SK-N-SH (cell line): ENCODE measurements at regions not wholly inside any gene's neighbourhood (a gene's known extent, or its start where the extent isn't known, plus 50 kb on each side); places are given as distances from the start of the nearest gene placed in this dataset.

Source experiments
- CTCF ChIA-PET: fragments of 300-600, 350-600 bp; formaldehyde crosslinking; extraction: SDS; loops from one replicate; lab custom pipeline; 2021; lab: Yijun Ruan, JAX
- POLR2A ChIA-PET: fragments of 350-600 bp; sonication (Branson Sonifier 250); formaldehyde crosslinking; extraction: SDS; loops from one replicate; lab custom pipeline; 2020; ENCODE audit warnings: antibody characterized with exemption, inconsistent platforms; lab: Yijun Ruan, JAX
- DNase-seq: peaks from one replicate; pipeline ENCODE4 v3.0.0; 2012
- H2AFZ ChIP-seq: fragments of 200-600 bp; sonication (generic); 2 replicates; pipeline ENCODE4 v1.8.1; 2016; ENCODE audit warnings: antibody characterized with exemption, mild to moderate bottlenecking, low read depth
- H3F3A ChIP-seq: fragments of 200-600 bp; sonication (generic); replicated peaks from 2 replicates; pipeline ENCODE3; 2016; ENCODE audit warnings: antibody characterized with exemption, mild to moderate bottlenecking; ENCODE audit not compliant: insufficient read depth
- H3K27ac ChIP-seq, 2 experiments: fragments of 200-500 bp in 1 of 2; fragments of 200-600 bp in 1 of 2; sonication (Bioruptor generic) in 1 of 2; sonication (generic), shearing (Covaris generic) in 1 of 2; 2 replicates each; pipeline versions ENCODE4 v1.5.1 to v1.6.1; 2014 to 2016; ENCODE audit warnings: low read depth in 2 of 2, inconsistent platforms in 1 of 2, low read length in 1 of 2, mild to moderate bottlenecking in 1 of 2, mixed read lengths in 1 of 2
- H3K27me3 ChIP-seq: fragments of 200-600 bp; sonication (generic), shearing (Covaris generic); 2 replicates; pipeline ENCODE4 v1.6.1; 2016; ENCODE audit warnings: mixed run types; ENCODE audit not compliant: insufficient read depth
- H3K36me3 ChIP-seq, 2 experiments: fragments of 200-500 bp in 1 of 2; fragments of 200-600 bp in 1 of 2; sonication (Bioruptor generic) in 1 of 2; sonication (generic) in 1 of 2; replicated peaks in 1 of 2; 2 replicates each; pipeline versions ENCODE3 to v1.5.1; 2014 to 2016; ENCODE audit warnings: low read length in 1 of 2, mild to moderate bottlenecking in 1 of 2; ENCODE audit not compliant: insufficient read depth in 2 of 2, control insufficient read depth in 1 of 2
- H3K4me1 ChIP-seq, 2 experiments: fragments of 200-500 bp in 1 of 2; fragments of 200-600 bp in 1 of 2; sonication (Bioruptor generic) in 1 of 2; sonication (generic), shearing (Covaris generic) in 1 of 2; 2 replicates each; pipeline versions ENCODE4 v1.5.1 to v1.6.1; 2014 to 2016; ENCODE audit warnings: low read depth in 1 of 2, low read length in 1 of 2, mixed run types in 1 of 2; ENCODE audit not compliant: insufficient read depth in 2 of 2, control insufficient read depth in 1 of 2
- H3K4me2 ChIP-seq: fragments of 200-600 bp; sonication (generic), shearing (Covaris generic); 2 replicates; pipeline ENCODE4 v1.6.1; 2017; ENCODE audit warnings: mixed run types
- H3K4me3 ChIP-seq, 2 experiments: fragments of 200-500 bp in 1 of 2; fragments of 200-600 bp in 1 of 2; sonication (Bioruptor generic) in 1 of 2; sonication (generic), shearing (Covaris generic) in 1 of 2; 2 replicates each; pipeline versions ENCODE4 v1.5.1 to v1.8.1; 2014 to 2016; ENCODE audit warnings: low read depth in 2 of 2, inconsistent platforms in 1 of 2, low read length in 1 of 2, mild to moderate bottlenecking in 1 of 2, mixed read lengths in 1 of 2, moderate library complexity in 1 of 2
- H3K79me2 ChIP-seq: fragments of 200-600 bp; sonication (generic); 2 replicates; pipeline ENCODE4 v1.8.1; 2017; ENCODE audit warnings: mild to moderate bottlenecking; ENCODE audit not compliant: insufficient read depth
- H3K9ac ChIP-seq: fragments of 200-600 bp; sonication (generic); 2 replicates; pipeline ENCODE4 v1.6.1; 2017; ENCODE audit warnings: mixed run types
- H3K9me2 ChIP-seq: fragments of 200-600 bp; sonication (generic); 2 replicates; pipeline ENCODE4 v1.6.1; 2017; ENCODE audit warnings: mixed run types
- H3K9me3 ChIP-seq: fragments of 200-600 bp; sonication (generic); 2 replicates; pipeline ENCODE4 v1.6.1; 2017; ENCODE audit warnings: mixed run types, mild to moderate bottlenecking, moderate library complexity
- H4K20me1 ChIP-seq: fragments of 200-600 bp; sonication (generic); 2 replicates; pipeline ENCODE4 v1.6.1; 2017; ENCODE audit warnings: mild to moderate bottlenecking, mixed run types; ENCODE audit not compliant: insufficient read depth
- CHD2 ChIP-seq: fragments of 150-350 bp; IDR thresholded peaks from 2 replicates; pipeline ENCODE4 v1.6.1; 2018; ENCODE audit warnings: low read length; ENCODE audit not compliant: partially characterized antibody
- EP300 ChIP-seq, 2 experiments: IDR thresholded peaks; 2 replicates each; pipeline versions ENCODE4 v1.4.0 to v1.6.1; 2012; ENCODE audit warnings: borderline replicate concordance in 1 of 2, low read depth in 1 of 2, low read length in 1 of 2
- EZH2phosphoT487 ChIP-seq: fragments of 200-600 bp; sonication (generic); IDR thresholded peaks from 2 replicates; pipeline ENCODE4 v1.6.1; 2017; ENCODE audit warnings: low read depth, mixed run types, mild to moderate bottlenecking, antibody characterized with exemption, moderate library complexity, borderline replicate concordance
- FOSL2 ChIP-seq: IDR thresholded peaks from 2 replicates; pipeline ENCODE4 v1.4.0; 2012; ENCODE audit warnings: low read depth, mild to moderate bottlenecking, moderate library complexity, borderline replicate concordance
- FOXM1 ChIP-seq: IDR thresholded peaks from 2 replicates; pipeline ENCODE4 v1.4.0; 2012; ENCODE audit warnings: low read depth, mild to moderate bottlenecking
- GATA2 ChIP-seq: sonication (generic); formaldehyde crosslinking; IDR thresholded peaks from 2 replicates; pipeline ENCODE4 v1.5.0; 2020; ENCODE audit warnings: mild to moderate bottlenecking, missing genetic modification reagents
- JUND ChIP-seq: IDR thresholded peaks from 2 replicates; pipeline ENCODE4 v1.4.0; 2012
- MEF2A ChIP-seq: IDR thresholded peaks from 2 replicates; pipeline ENCODE4 v1.4.0; 2012; ENCODE audit warnings: low read depth, borderline replicate concordance
- NFIC ChIP-seq: IDR thresholded peaks from 2 replicates; pipeline ENCODE4 v1.4.0; 2012; ENCODE audit warnings: borderline replicate concordance
- NRF1 ChIP-seq: IDR thresholded peaks from 2 replicates; pipeline ENCODE4 v1.6.1; 2012; ENCODE audit warnings: low read depth, mild to moderate bottlenecking, low read length
- PBX3 ChIP-seq: IDR thresholded peaks from 2 replicates; pipeline ENCODE4; 2012
- POLR2AphosphoS5 ChIP-seq: IDR thresholded peaks from 2 replicates; pipeline ENCODE4 v1.6.1; 2012; ENCODE audit warnings: low read depth, low read length
- RXRA ChIP-seq: IDR thresholded peaks from 2 replicates; pipeline ENCODE4 v1.4.0; 2012; ENCODE audit warnings: low read depth, mild to moderate bottlenecking, borderline replicate concordance
- TCF12 ChIP-seq: IDR thresholded peaks from 2 replicates; pipeline ENCODE4 v1.4.0; 2012
- TEAD4 ChIP-seq: IDR thresholded peaks from 2 replicates; pipeline ENCODE4 v1.4.0; 2012; ENCODE audit warnings: mild to moderate bottlenecking, borderline replicate concordance; ENCODE audit not compliant: insufficient read depth
- YY1 ChIP-seq: IDR thresholded peaks from 2 replicates; pipeline ENCODE4 v1.4.0; 2012; ENCODE audit warnings: low read depth, mild to moderate bottlenecking
- WGBS: methylation state at CpG from one replicate; pipeline ENCODE4 v1.1.6; 2017; ENCODE audit warnings: low lambda C conversion rate; 5-methylcytosine and 5-hydroxymethylcytosine counted together
- TF ChIP-seq, protein P1 (sequence below): IDR thresholded peaks from 2 replicates; pipeline ENCODE4 v1.4.0; 2012; ENCODE audit warnings: low read depth, borderline replicate concordance
- TF ChIP-seq, protein P2 (sequence below): IDR thresholded peaks from 2 replicates; pipeline ENCODE4 v1.4.0; 2012; ENCODE audit warnings: low read depth
- TF ChIP-seq, protein P3 (sequence below): IDR thresholded peaks from 2 replicates; pipeline ENCODE4 v1.4.0; 2012; ENCODE audit warnings: low read depth, borderline replicate concordance

DNA sequence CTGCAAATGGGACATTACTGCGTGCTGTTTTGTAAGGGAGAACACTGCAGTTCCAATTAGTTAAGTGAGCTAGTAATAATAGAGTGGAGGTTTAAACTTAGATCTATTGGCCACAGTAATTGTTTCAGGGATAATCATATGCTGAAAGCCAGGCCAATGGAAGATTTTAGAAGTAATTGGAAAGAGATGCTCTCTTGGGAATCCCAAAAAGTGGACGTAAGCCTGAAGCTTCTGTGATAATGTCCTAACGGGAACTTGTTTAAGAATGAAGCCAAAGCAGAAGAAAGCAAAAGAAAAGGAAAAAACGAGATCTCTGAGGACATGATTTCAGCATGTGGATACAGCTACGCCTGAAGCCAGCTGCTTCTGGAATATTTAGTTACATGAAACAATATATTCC, 594.6 kb downstream of the SLC4A3 start:
- WGBS, result 70% methylated on average over 5 of the region's 5 CpGs
- TF ChIP-seq PBX3 (no peak), EZH2phosphoT487 (no peak), NRF1 (no peak)
- no peaks in the 10 kb centered on the region for H3K79me2 ChIP-seq
- no peak for DNase-seq
- peaks cover 0 to 23% of the 10 kb centered on the region in 2 experiments; a peak in 3 of 4 replicates for H3K4me1 ChIP-seq
- no peak overlapping the region for H3K27ac ChIP-seq
- peaks cover 11% of the 10 kb centered on the region for H3F3A ChIP-seq
- no peak overlapping the region for H3K4me3 ChIP-seq
- ChIA-PET POLR2A (no interaction called here), CTCF (no interaction called here)
- no peak overlapping the region for H2AFZ ChIP-seq
- H3K36me3 ChIP-seq, result no peaks in the 10 kb centered on the region
- no peak overlapping the region for H3K4me2 ChIP-seq
- H3K9ac ChIP-seq, result no peak overlapping the region
- H3K9me2 ChIP-seq, result no peaks in the 10 kb centered on the region
- no peaks in the 10 kb centered on the region for H3K9me3 ChIP-seq
- H4K20me1 ChIP-seq, result no peaks in the 10 kb centered on the region
- no peaks in the 10 kb centered on the region for H3K27me3 ChIP-seq

DNA sequence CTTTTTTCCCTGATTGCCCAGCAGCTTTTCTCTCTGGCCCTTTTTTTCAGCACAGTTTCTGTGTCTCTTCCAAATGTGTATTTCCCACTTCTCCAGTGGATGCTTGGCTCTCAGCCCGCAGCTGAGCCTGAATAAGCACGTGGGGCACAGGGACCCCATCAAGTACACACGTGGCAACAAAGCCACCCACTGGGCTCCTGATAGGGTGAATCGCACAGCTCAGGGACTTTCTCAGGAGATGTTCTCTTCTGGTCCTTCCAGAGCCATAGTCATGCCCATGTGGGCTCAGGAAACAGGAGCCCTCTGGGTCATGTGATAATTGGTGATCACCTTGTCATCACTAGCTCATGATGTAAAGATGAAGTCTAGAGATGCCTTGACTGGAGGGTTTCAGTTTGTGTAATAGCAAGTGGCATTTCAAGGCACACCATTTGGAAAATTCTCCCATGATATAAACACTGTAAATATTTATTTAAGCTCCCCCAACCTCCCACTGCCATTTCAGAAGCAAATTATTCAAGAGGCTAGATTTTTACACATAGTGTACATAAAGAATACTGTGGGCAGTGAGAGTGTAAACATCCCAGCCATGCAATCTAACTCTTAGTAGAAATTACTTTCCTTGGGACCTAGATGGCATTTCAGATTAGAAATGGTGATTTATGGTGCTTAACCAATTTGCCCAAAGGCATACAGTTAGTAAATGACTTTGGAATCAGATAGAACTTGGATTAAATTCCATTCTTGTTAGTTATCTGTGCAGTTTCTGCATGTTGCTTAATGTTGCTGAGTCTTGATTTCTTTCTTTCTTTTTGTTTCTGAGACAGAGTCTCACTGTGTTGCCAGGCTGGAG, 597.5 kb downstream of the SLC4A3 start:
- DNase-seq, result no peak
- H3F3A ChIP-seq, result peaks cover 22% of the 10 kb centered on the region
- peak; percentile 34; the same call in 1 of the 2 replicates for TF ChIP-seq YY1
- TF ChIP-seq NFIC, result peak; percentile 79
- TF ChIP-seq JUND, result peak; percentile 94
- TF ChIP-seq, protein P1, sequence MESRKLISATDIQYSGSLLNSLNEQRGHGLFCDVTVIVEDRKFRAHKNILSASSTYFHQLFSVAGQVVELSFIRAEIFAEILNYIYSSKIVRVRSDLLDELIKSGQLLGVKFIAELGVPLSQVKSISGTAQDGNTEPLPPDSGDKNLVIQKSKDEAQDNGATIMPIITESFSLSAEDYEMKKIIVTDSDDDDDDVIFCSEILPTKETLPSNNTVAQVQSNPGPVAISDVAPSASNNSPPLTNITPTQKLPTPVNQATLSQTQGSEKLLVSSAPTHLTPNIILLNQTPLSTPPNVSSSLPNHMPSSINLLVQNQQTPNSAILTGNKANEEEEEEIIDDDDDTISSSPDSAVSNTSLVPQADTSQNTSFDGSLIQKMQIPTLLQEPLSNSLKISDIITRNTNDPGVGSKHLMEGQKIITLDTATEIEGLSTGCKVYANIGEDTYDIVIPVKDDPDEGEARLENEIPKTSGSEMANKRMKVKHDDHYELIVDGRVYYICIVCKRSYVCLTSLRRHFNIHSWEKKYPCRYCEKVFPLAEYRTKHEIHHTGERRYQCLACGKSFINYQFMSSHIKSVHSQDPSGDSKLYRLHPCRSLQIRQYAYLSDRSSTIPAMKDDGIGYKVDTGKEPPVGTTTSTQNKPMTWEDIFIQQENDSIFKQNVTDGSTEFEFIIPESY, result 0 out of 2 replicates have a peak, but pooled peaks have one; percentile 50
- TF ChIP-seq CHD2, result no peak
- peak; percentile 80; the same call in 1 of the 2 replicates for TF ChIP-seq MEF2A
- TF ChIP-seq GATA2 (CRISPR knock-in tag), result no peak
- TF ChIP-seq POLR2AphosphoS5, result peak; percentile 75; the same call in 1 of the 2 replicates
- TF ChIP-seq TEAD4, result peak; percentile 89
- peak; percentile 90; the same call in 1 of the 2 replicates for TF ChIP-seq RXRA
- peak; percentile 82; the same call in 1 of the 2 replicates for TF ChIP-seq FOXM1
- peak; percentile 96 for TF ChIP-seq PBX3
- peak; percentile 90 for TF ChIP-seq TCF12
- TF ChIP-seq FOSL2, result peak; percentile 80
- TF ChIP-seq EP300 (IDR thresholded peaks at IDR 0.05; ENCODE audit: borderline replicate concordance in 1 of 2, low read depth in 1 of 2, low read length in 1 of 2), result peak; percentile 36 to 98; a peak in 3 of 4 replicates
- TF ChIP-seq, protein P2, sequence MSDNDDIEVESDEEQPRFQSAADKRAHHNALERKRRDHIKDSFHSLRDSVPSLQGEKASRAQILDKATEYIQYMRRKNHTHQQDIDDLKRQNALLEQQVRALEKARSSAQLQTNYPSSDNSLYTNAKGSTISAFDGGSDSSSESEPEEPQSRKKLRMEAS, result peak; percentile 31; the same call in 1 of the 2 replicates
- no peak for TF ChIP-seq EZH2phosphoT487
- TF ChIP-seq, protein P3, sequence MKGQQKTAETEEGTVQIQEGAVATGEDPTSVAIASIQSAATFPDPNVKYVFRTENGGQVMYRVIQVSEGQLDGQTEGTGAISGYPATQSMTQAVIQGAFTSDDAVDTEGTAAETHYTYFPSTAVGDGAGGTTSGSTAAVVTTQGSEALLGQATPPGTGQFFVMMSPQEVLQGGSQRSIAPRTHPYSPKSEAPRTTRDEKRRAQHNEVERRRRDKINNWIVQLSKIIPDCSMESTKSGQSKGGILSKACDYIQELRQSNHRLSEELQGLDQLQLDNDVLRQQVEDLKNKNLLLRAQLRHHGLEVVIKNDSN, result no peak; the same call in 1 of the 2 replicates
- TF ChIP-seq, all 33 proteins: peak for 14
- Histone ChIP-seq H3K36me3 (no peaks in the 10 kb centered on the region), H3K9ac (no peak overlapping the region), H3K27me3 (no peaks in the 10 kb centered on the region), H3K79me2 (no peaks in the 10 kb centered on the region), H3K27ac (peak overlapping the region in 1 of 2 experiments; percentile 78; a peak in 3 of 4 replicates), H3K9me3 (no peaks in the 10 kb centered on the region), H3K4me2 (peak overlapping the region; percentile 46; the same call in 1 of the 2 replicates), H2AFZ (no peak overlapping the region), H4K20me1 (no peaks in the 10 kb centered on the region), H3K4me3 (no peak overlapping the region), H3K4me1 (peaks cover 0 to 29% of the 10 kb centered on the region in 2 experiments; a peak in 3 of 4 replicates), H3K9me2 (no peaks in the 10 kb centered on the region)
- WGBS, result 0% methylated on average over 3 of the region's 4 CpGs
- ChIA-PET POLR2A (no interaction called here), CTCF (no interaction called here)
